ENCODE measurements at regions not wholly inside any gene's neighbourhood (a gene's known extent, or its start where the extent isn't known, plus 50 kb on each side); places are given as distances from the start of the nearest gene placed in this dataset.
"Not testable (repeated sequence)": the region's sequence is repeated elsewhere in the genome, so short reads cannot be mapped to it uniquely, and the experiment has no call there.

DNA sequence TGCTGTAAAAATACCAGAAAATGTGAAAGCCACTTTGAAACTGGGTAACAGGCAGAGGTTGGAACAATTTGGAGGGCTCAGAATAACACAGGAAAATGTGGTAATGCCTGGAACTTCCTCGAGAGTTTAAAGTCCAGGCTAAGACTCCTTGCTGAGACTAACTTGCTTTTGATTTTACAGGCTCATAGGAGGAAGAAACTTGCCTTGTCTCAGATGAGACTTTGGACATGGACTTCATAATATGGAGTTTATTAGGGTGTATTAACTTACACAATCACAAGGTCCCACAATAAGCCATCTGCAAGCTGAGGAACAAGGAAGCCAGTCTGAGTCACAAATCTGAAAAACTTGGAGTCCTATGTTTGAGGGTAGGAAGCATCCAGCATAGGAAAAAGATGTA lies 293.4 kb upstream of the TMEFF2 start:
- not testable (repeated sequence) for TF ChIP-seq POLR2A (IDR thresholded peaks at IDR 0.05; ENCODE audit: low read depth, low read length); POLR2AphosphoS5 (IDR thresholded peaks at IDR 0.05; ENCODE audit: low read depth, low read length); TAF1 (IDR thresholded peaks at IDR 0.05; ENCODE audit: borderline replicate concordance, low read depth, low read length)

Data from GM12892 (cell line).